HG03442 (cell line): ENCODE measurements at regions not wholly inside any gene's neighbourhood (a gene's known extent, or its start where the extent isn't known, plus 50 kb on each side); places are given as distances from the start of the nearest gene placed in this dataset.

Experiments
- ATAC-seq: cut with Tn5 transposase; IDR thresholded peaks from one replicate; pipeline ENCODE4 v1.9.1; 2021; ENCODE audit warnings: mild to moderate bottlenecking, moderate library complexity; ENCODE audit not compliant: unreplicated experiment

GRCh38 chr10:76667408-76668370, 969.9 kb downstream of the KCNMA1 start:
- ATAC-seq, result no peak

GRCh38 chr10:76666891-76667290, 970.7 kb downstream of the KCNMA1 start:
- ATAC-seq, result no peak

- no peak for ATAC-seq
These were observed 972.6 kb downstream of the KCNMA1 start for GRCh38 chr10:76665029-76665428.

- ATAC-seq, result peak; percentile 46
These were observed 980.1 kb downstream of the KCNMA1 start for GRCh38 chr10:76657337-76658012.

- ATAC-seq, result no peak
These were observed 986.5 kb downstream of the KCNMA1 start for GRCh38 chr10:76651154-76651553.

GRCh38 chr10:76649723-76650127, 987.9 kb downstream of the KCNMA1 start:
- ATAC-seq, result no peak

GRCh38 chr10:76649254-76649653, 988.4 kb downstream of the KCNMA1 start:
- ATAC-seq, result no peak

GRCh38 chr10:76647301-76647700, 990.3 kb downstream of the KCNMA1 start:
- no peak for ATAC-seq

- no peak for ATAC-seq
These were observed 992.3 kb downstream of the KCNMA1 start for GRCh38 chr10:76645341-76645740.

- no peak for ATAC-seq
These were observed 993.1 kb downstream of the KCNMA1 start for GRCh38 chr10:76644476-76644875.

GRCh38 chr10:76643511-76643911, 994.1 kb downstream of the KCNMA1 start:
- no peak for ATAC-seq

- ATAC-seq, result no peak
These were observed 995.2 kb downstream of the KCNMA1 start for GRCh38 chr10:76642358-76642757.

GRCh38 chr10:76641215-76641614, 996.4 kb downstream of the KCNMA1 start:
- ATAC-seq, result no peak

- ATAC-seq, result no peak
These were observed 996.8 kb downstream of the KCNMA1 start for GRCh38 chr10:76640806-76641205.

- no peak for ATAC-seq
These were observed 1004.9 kb downstream of the KCNMA1 start for GRCh38 chr10:76632767-76633051.

- no peak for ATAC-seq
These were observed 1005.5 kb downstream of the KCNMA1 start for GRCh38 chr10:76631884-76632766.

GRCh38 chr10:76631036-76631670, 1006.5 kb downstream of the KCNMA1 start:
- ATAC-seq, result no peak

- no peak for ATAC-seq
These were observed 1008.8 kb downstream of the KCNMA1 start for GRCh38 chr10:76628801-76629200.

GRCh38 chr10:76626386-76626785, 1011.2 kb downstream of the KCNMA1 start:
- ATAC-seq, result no peak

- ATAC-seq, result peak; percentile 97
These were observed 1013.1 kb downstream of the KCNMA1 start for GRCh38 chr10:76624470-76624869.
